ENCODE measurements at regions not wholly inside any gene's neighbourhood (a gene's known extent, or its start where the extent isn't known, plus 50 kb on each side); places are given as distances from the start of the nearest gene placed in this dataset.
"Not testable (repeated sequence)": the region's sequence is repeated elsewhere in the genome, so short reads cannot be mapped to it uniquely, and the experiment has no call there.

- no peak for DNase-seq
Measured at GRCh38 chr12:72865921-72866320, 593.8 kb downstream of the TRHDE start.

DNA sequence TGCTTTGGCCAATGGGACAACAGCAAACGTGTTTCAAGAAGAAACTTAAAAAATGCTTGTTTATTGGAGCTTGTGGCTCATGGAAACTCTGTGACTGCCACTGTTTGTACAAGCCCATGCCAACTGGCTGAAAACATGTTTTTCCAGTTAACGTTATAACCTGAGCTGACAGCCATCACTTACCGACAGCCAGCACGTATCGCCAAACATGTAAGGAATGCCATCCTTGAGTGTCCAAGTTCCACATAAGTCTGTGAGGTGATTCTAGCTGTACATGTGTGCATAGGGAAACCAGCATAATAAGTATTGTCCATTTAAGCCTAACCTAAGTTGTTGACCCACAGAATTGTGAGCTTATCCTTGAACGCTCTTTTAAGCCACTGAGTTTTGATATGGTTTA lies 596.9 kb downstream of the TRHDE start:
- no peak for DNase-seq

GRCh38 chr12:72872238-72872887 lies 600.2 kb downstream of the TRHDE start:
- no peak for DNase-seq

- no peak for DNase-seq
Measured at GRCh38 chr12:72872996-72873395, 600.8 kb downstream of the TRHDE start.

GRCh38 chr12:72876092-72876491 lies 603.9 kb downstream of the TRHDE start:
- no peak for DNase-seq

- no peak for DNase-seq
Measured at GRCh38 chr12:72888693-72889092, 616.5 kb downstream of the TRHDE start.

GRCh38 chr12:72889791-72890190 lies 617.6 kb downstream of the TRHDE start:
- DNase-seq: no peak

DNA sequence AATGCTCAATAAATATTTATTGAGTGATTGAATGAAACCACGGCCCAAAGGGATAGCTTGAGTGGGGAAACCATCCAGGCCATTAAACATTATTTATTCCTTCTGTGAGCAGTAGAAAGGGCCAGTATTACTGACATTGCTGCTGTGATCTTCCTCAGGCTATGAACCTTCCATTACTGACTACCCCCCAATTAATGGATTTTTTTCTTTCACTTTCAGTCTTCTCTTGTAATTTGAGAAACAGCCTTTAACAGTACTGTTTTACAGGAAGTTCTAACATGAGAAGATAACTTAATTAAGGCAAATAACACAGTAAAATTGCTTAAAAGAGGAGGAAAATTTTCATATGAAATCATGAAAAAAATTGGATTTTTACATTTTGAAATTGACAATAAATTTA lies 629.5 kb downstream of the TRHDE start:
- no peak for DNase-seq

- DNase-seq: no peak
Measured at GRCh38 chr12:72925716-72926115, 653.5 kb downstream of the TRHDE start.

DNA sequence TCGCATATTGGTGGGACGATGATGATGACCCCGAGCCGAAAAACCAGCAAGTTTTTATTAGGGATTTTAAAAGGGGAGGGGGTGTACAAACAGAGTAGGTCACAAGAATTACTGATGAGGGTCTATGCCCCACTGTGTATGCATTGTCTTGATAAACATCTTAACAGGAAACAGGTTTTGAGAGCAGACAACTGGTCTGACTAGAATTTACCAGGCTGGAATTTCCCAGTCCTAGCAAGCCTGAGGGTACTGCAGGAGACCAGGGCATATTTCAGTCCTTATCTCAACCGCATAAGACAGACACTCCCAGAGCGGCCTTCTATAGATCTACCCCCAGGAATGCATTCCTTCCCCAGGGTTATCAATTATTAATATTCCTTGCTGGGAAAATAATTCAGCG lies 659.7 kb downstream of the TRHDE start:
- not testable (repeated sequence) for DNase-seq

- no peak for DNase-seq
Measured at GRCh38 chr12:72937486-72937885, 665.3 kb downstream of the TRHDE start.

- DNase-seq: no peak
Measured at GRCh38 chr12:72957454-72957853, 685.3 kb downstream of the TRHDE start.

DNA sequence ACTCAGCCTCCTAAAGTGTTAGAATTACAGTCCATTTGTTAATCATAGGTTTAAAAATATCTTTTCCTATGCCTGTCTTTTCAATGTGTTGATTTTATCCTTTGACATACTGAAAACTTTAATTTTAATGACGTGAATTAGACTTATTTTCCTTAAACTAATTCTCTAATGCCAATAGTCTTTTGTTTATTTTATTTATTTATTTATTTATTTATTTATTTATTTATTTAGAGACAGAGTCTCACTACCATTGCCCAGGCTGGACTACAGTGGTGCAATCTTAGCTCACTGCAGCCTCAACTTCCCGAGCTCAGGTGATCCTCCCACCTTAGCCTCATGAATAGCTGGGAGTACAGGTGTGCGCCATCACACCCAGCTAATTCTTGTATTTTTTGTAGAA lies 694.5 kb downstream of the TRHDE start:
- no peak for DNase-seq

- DNase-seq: no peak
Measured at GRCh38 chr12:72974954-72975555, 702.9 kb downstream of the TRHDE start.

DNA sequence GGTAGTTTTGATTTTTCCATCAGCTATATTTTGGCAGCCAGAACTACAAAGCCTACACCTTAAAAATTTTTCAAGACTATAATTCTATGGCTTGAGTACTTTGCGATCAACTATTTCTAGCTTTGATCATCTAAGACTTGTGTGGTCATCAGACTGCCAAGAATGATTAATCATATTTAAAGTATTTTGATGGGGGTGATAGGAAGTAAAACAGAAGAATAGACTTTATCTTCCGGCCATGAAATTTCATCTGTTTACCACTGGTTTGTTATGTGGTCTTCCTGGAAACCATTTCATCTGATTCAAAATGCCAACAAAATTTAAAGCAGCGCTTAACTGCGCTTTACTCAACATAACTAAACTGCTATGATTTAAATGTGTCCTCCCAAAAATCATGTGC lies 706.8 kb downstream of the TRHDE start:
- DNase-seq: no peak

- DNase-seq: no peak
Measured at GRCh38 chr12:72982356-72982755, 710.2 kb downstream of the TRHDE start.

GRCh38 chr12:72986963-72987362 lies 714.8 kb downstream of the TRHDE start:
- DNase-seq: no peak

DNA sequence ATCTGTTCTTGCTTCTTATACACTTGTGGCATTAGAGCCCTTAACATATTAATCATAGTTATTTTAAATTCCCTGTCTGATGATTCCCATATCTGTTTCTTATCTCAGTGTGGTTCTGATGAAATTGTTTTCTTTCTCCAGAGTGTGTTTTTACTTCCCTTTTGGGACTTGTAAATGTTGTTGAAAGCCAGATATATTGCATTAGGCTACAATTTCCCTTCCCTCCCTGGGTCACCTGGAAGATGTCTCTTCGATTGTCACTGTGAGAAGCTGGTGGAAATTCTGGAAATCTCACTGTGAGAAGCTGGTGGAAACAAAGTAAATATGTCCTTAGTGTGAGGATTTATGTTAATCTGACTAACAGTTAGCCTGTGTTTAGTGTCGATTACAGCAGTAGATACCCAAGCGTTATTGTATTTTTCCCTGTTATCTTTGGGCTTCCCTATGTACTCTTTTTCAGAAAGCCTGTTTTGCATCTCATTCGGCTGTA lies 717.3 kb downstream of the TRHDE start:
- DNase-seq: no peak

DNA sequence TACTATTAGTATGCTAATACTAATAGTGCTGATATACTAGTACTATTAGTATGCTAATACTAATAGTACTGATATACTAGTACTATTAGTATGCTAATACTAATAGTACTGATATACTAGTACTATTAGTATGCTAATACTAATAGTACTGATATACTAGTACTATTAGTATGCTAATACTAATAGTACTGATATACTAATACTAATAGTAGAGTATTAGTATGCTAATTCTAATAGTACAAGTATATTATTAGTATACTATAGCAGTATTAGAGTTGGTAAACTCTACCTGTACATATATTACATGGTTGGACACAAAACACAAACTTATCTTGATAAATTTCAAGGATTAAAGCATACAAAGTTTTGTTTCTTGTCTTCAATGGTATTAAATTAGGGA lies 722.9 kb downstream of the TRHDE start:
- DNase-seq: not testable (repeated sequence)

- DNase-seq: no peak
Measured at GRCh38 chr12:72995616-72996015, 723.4 kb downstream of the TRHDE start.

- DNase-seq: not testable (repeated sequence)
Measured at GRCh38 chr12:73001806-73002205, 729.6 kb downstream of the TRHDE start.

DNA sequence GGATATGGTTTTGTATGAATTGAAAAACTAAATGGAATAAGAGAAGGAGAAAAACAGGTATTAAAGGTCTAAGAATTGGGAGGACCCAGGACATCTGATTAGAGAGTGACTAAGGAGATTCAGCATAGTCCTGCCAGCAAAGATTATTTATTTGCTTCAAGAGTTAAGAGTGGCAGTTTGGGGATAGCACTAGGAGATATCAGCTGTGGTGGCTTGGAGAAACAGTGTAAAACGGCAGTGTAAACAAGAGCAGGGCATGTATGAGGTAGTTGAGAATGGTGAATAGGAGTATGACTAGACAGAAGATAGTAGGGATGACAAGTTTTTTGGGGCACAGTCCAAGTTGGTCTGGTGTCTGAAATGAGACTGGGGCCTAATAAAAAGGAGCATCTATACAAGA lies 730.3 kb downstream of the TRHDE start:
- DNase-seq: not testable (repeated sequence)

- DNase-seq: not testable (repeated sequence)
Measured at GRCh38 chr12:73009138-73009834, 737.1 kb downstream of the TRHDE start.

DNA sequence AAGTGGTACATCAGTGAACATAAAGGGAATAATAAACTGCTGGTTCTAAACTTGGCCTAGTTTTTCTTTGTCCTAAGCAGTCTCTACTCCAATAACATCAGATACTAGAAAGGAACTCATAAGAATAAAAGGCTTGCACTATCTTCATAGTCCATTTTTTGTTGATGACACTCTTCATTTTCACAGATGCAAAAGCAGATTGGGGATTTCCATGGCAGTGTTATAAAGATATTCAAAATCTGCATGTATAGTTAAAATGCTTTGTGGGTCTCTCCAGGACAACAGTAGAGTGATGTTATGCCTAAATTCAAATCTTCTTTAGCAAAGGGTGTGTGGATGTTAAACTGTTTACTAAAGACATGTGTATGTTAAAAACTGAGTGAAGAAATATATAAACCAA lies 745.8 kb downstream of the TRHDE start:
- DNase-seq: no peak

Measured in NCI-H2029 treated with DMSO at 0.1 percent for 48 hours (cell line).